ENCODE measurements at regions not wholly inside any gene's neighbourhood (a gene's known extent, or its start where the extent isn't known, plus 50 kb on each side); places are given as distances from the start of the nearest gene placed in this dataset.

- no peak overlapping the region for H3K27ac Mint-ChIP-seq
- H3K27me3 Mint-ChIP-seq (ENCODE audit: low read depth in 3 of 3): peaks cover 6 to 7% (median 7%) of the 10 kb centered on the region in 3 donors
- H3K36me3 Mint-ChIP-seq: no peaks in the 10 kb centered on the region
- no peak overlapping the region for H3K4me3 Mint-ChIP-seq
- no peak for DNase-seq
- H3K9me3 Mint-ChIP-seq: peaks cover 0 to 9% (median 1%) of the 10 kb centered on the region in 6 donors
- H3K4me1 Mint-ChIP-seq: no peaks in the 10 kb centered on the region
Observed at GRCh38 chr1:29498126-29499103, 262.1 kb downstream of the PTPRU start.

GRCh38 chr1:29497395-29498125, 261.2 kb downstream of the PTPRU start:
- Mint-ChIP-seq H3K36me3 (no peaks in the 10 kb centered on the region), H3K27me3 (ENCODE audit: low read depth in 3 of 3) (peaks cover 5 to 7% (median 7%) of the 10 kb centered on the region in 3 donors), H3K4me1 (no peaks in the 10 kb centered on the region), H3K9me3 (peaks cover 0 to 9% (median 1%) of the 10 kb centered on the region in 6 donors), H3K27ac (no peak overlapping the region), H3K4me3 (no peak overlapping the region)
- DNase-seq: no peak

GRCh38 chr1:29496701-29497100, 260.4 kb downstream of the PTPRU start:
- peaks cover 5 to 7% (median 7%) of the 10 kb centered on the region in 3 donors for H3K27me3 Mint-ChIP-seq (ENCODE audit: low read depth in 3 of 3)
- no peaks in the 10 kb centered on the region for H3K4me1 Mint-ChIP-seq
- H3K27ac Mint-ChIP-seq: no peak overlapping the region
- H3K4me3 Mint-ChIP-seq: no peak overlapping the region
- no peaks in the 10 kb centered on the region for H3K36me3 Mint-ChIP-seq
- peaks cover 0 to 9% (median 1%) of the 10 kb centered on the region in 6 donors for H3K9me3 Mint-ChIP-seq
- no peak for DNase-seq

- no peaks in the 10 kb centered on the region for H3K4me1 Mint-ChIP-seq
- H3K9me3 Mint-ChIP-seq: peaks cover 0 to 3% (median 0%) of the 10 kb centered on the region in 6 donors
- H3K27ac Mint-ChIP-seq: no peak overlapping the region
- no peak overlapping the region for H3K4me3 Mint-ChIP-seq
- no peaks in the 10 kb centered on the region for H3K27me3 Mint-ChIP-seq (ENCODE audit: low read depth in 3 of 3)
- no peak for DNase-seq
- no peaks in the 10 kb centered on the region for H3K36me3 Mint-ChIP-seq
Observed at GRCh38 chr1:29490204-29490934, 254.0 kb downstream of the PTPRU start.

- H3K27me3 Mint-ChIP-seq (ENCODE audit: low read depth in 3 of 3): peaks cover 0 to 3% (median 0%) of the 10 kb centered on the region in 3 donors
Observed at GRCh38 chr1:29489471-29489870, 253.1 kb downstream of the PTPRU start.

GRCh38 chr1:29488794-29489311, 252.5 kb downstream of the PTPRU start:
- no peaks in the 10 kb centered on the region for H3K36me3 Mint-ChIP-seq
- H3K4me1 Mint-ChIP-seq: no peaks in the 10 kb centered on the region
- no peaks in the 10 kb centered on the region for H3K9me3 Mint-ChIP-seq
- no peak overlapping the region for H3K27ac Mint-ChIP-seq
- DNase-seq: no peak
- H3K4me3 Mint-ChIP-seq: no peak overlapping the region
- H3K27me3 Mint-ChIP-seq (ENCODE audit: low read depth in 3 of 3): peaks cover 0 to 3% (median 0%) of the 10 kb centered on the region in 3 donors

More at GRCh38 chr1:29489471-29489870, 253.1 kb downstream of the PTPRU start:
- Mint-ChIP-seq H3K9me3 (no peaks in the 10 kb centered on the region), H3K36me3 (no peaks in the 10 kb centered on the region), H3K4me3 (no peak overlapping the region), H3K4me1 (no peaks in the 10 kb centered on the region), H3K27ac (no peak overlapping the region)
- DNase-seq: no peak

GRCh38 chr1:29488086-29488793, 251.9 kb downstream of the PTPRU start:
- no peaks in the 10 kb centered on the region for H3K9me3 Mint-ChIP-seq
- no peak for DNase-seq
- no peaks in the 10 kb centered on the region for H3K36me3 Mint-ChIP-seq
- H3K27me3 Mint-ChIP-seq (ENCODE audit: low read depth in 3 of 3): peaks cover 0 to 3% (median 0%) of the 10 kb centered on the region in 3 donors
- H3K27ac Mint-ChIP-seq: no peak overlapping the region
- H3K4me3 Mint-ChIP-seq: no peak overlapping the region
- no peaks in the 10 kb centered on the region for H3K4me1 Mint-ChIP-seq

- Mint-ChIP-seq H3K4me1 (no peaks in the 10 kb centered on the region), H3K36me3 (no peaks in the 10 kb centered on the region), H3K4me3 (no peak overlapping the region), H3K27ac (no peak overlapping the region), H3K9me3 (no peaks in the 10 kb centered on the region), H3K27me3 (ENCODE audit: low read depth in 3 of 3) (peaks cover 0 to 3% (median 0%) of the 10 kb centered on the region in 3 donors)
- no peak for DNase-seq
Observed at GRCh38 chr1:29487291-29487690, 251.0 kb downstream of the PTPRU start.

GRCh38 chr1:29485096-29485925, 249.0 kb downstream of the PTPRU start:
- Mint-ChIP-seq H3K27me3 (ENCODE audit: low read depth in 3 of 3) (peaks cover 0 to 10% (median 0%) of the 10 kb centered on the region in 3 donors), H3K9me3 (no peaks in the 10 kb centered on the region), H3K36me3 (no peaks in the 10 kb centered on the region), H3K4me1 (no peaks in the 10 kb centered on the region), H3K4me3 (no peak overlapping the region), H3K27ac (no peak overlapping the region)
- no peak for DNase-seq

- DNase-seq: no peak
- H3K9me3 Mint-ChIP-seq: no peaks in the 10 kb centered on the region
- H3K36me3 Mint-ChIP-seq: no peaks in the 10 kb centered on the region
- no peak overlapping the region for H3K4me3 Mint-ChIP-seq
- H3K4me1 Mint-ChIP-seq: no peaks in the 10 kb centered on the region
- no peak overlapping the region for H3K27ac Mint-ChIP-seq
- peaks cover 0 to 15% (median 7%) of the 10 kb centered on the region in 3 donors for H3K27me3 Mint-ChIP-seq (ENCODE audit: low read depth in 3 of 3)
Observed at GRCh38 chr1:29482991-29483390, 246.7 kb downstream of the PTPRU start.

GRCh38 chr1:29482064-29482463, 245.7 kb downstream of the PTPRU start:
- no peaks in the 10 kb centered on the region for H3K36me3 Mint-ChIP-seq
- no peaks in the 10 kb centered on the region for H3K9me3 Mint-ChIP-seq
- no peaks in the 10 kb centered on the region for H3K4me1 Mint-ChIP-seq
- H3K4me3 Mint-ChIP-seq: no peak overlapping the region
- H3K27ac Mint-ChIP-seq: no peak overlapping the region
- DNase-seq: no peak
- peaks cover 0 to 23% (median 9%) of the 10 kb centered on the region in 3 donors for H3K27me3 Mint-ChIP-seq (ENCODE audit: low read depth in 3 of 3)

GRCh38 chr1:29481031-29481430, 244.7 kb downstream of the PTPRU start:
- no peak overlapping the region for H3K27ac Mint-ChIP-seq
- DNase-seq: no peak
- peaks cover 0 to 23% (median 9%) of the 10 kb centered on the region in 3 donors for H3K27me3 Mint-ChIP-seq (ENCODE audit: low read depth in 3 of 3)

More at GRCh38 chr1:29481031-29481430, 244.7 kb downstream of the PTPRU start:
- Mint-ChIP-seq H3K36me3 (no peaks in the 10 kb centered on the region), H3K9me3 (no peaks in the 10 kb centered on the region), H3K4me1 (no peaks in the 10 kb centered on the region), H3K4me3 (no peak overlapping the region)

Data from immature natural killer cell (primary cell).